NCI-H446 treated with DMSO at 0.1 percent for 48 hours (cell line): ENCODE measurements at regions not wholly inside any gene's neighbourhood (a gene's known extent, or its start where the extent isn't known, plus 50 kb on each side); places are given as distances from the start of the nearest gene placed in this dataset.
"Not testable (repeated sequence)": the region's sequence is repeated elsewhere in the genome, so short reads cannot be mapped to it uniquely, and the experiment has no call there.

Source experiments
- DNase-seq: peaks from one replicate; lab custom pipeline; 2025; lab: John Stamatoyannopoulos, UW

DNA sequence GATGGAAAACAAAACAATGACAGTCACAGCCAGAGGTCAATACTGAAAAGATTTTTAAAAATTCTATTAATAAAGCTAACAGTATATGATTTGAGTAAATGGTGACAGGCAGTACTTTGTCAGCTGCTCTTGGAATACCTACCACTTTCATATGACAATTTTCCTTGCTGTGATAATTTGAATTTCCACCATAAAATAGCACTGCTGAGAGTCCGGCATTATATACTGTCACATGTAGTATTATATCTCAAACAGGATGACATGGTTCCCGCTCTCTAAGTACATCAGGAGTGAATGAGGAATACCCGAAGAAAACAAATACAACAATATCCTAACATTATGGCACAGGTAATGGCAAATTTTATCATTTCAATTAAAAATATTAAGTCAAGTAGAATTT is 146.8 kb upstream of the TMPRSS15 start:
- DNase-seq = no peak

DNA sequence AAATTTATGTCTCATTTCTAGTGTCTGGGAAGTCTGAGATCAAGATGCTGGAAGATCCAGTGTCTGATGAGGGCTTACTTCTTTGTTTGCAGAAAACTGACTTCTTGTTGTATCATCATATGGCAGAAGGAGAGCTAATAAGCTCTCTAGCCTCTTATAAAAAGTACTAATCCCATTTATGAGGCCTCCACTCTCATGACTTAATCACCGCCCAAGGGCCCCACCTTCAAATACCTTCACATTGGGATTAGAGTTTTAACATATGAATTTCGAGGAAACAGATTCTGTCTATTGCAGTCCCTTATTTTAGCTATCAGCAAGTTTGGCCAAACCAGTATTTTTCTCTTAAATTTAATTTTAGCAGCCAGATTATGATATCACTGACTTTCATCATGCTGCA is 150.2 kb upstream of the TMPRSS15 start:
- DNase-seq = no peak

DNA sequence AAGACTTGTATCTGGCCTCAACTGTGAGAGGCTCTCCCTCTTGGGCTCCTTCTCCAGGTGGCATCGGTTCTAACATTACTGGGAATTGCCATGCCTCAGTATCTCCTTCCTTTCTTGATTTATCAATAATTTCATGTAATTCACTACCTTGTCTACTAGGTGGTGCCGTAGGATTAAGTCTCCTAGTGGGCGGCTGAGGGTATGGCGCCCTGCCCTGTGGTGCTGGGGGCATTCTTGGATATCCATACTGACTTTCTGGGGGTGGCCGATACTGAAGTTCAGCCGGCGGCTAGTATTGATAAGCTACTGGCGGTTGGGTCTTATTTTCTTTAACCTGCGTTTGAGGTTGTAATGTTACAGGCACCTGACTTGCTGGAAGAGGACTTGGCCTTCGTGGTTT is 164.2 kb upstream of the TMPRSS15 start:
- not testable (repeated sequence) for DNase-seq

DNA sequence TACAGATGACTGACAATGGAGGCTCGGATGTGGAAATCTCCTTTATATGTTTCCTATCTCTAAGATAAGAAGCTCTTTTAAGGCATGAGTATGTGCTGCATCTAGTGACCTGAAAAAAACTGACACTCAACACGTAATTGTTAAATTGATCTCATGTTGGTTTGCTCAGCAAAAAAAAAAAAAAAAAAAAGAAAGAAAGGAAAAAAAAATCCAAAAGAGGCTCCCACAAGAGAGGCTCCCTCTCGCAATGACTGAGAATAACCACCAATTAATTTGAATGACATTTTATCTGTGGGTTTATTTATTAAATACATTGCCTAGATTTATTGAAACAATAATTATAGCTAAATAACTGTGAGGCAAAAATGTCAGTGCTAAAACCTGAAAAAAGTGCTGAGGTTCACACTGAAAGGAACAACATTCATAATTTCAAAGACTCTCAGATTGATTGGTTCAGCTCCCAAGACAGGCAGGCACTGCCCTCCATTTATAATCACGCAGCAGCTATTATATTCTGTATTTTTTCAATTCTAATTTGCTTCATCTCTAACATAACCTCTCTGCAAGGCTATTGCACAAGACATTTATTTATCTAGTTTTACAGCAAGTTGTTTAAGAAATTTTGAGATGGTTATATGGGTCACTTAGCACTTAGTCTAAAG is 184.5 kb upstream of the TMPRSS15 start:
- DNase-seq = no peak

DNA sequence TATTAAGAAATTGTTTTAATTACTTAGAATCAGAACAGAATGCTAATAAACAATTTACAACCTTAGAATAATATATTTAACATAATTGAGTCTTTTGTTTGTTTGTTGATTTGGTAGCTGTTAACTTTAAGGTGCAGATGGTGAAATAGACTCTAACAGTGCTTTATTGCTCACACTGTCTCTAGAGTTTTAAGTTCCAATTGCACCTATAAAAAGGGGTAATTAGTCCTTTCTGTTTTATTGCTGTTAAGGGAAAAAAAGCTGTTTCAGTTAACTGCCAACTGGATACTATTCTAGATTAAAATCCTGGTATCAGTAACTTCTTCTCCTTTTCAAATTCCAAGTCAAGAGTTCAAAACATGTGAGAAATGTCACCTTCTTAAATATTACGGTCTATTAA is 197.6 kb upstream of the TMPRSS15 start:
- no peak for DNase-seq

DNA sequence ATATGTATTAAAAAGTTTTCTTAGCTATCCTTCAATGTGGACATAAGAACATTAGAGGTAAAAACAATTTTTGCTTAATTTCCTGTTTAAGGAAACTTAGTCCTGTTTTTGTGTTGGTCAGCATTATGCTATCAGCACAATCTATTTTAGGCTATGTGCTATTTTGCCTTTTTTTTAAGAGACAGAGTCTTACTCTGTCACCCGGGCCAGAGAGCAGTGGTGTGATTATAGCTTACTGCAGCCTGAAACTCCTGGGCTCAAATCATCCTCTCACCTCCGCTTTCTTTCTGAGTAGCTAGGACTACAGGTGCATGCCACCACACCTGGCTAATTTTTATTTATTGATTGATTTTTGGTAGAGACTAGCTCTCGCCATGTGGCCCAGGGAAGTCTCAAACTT is 199.1 kb upstream of the TMPRSS15 start:
- DNase-seq = no peak

DNA sequence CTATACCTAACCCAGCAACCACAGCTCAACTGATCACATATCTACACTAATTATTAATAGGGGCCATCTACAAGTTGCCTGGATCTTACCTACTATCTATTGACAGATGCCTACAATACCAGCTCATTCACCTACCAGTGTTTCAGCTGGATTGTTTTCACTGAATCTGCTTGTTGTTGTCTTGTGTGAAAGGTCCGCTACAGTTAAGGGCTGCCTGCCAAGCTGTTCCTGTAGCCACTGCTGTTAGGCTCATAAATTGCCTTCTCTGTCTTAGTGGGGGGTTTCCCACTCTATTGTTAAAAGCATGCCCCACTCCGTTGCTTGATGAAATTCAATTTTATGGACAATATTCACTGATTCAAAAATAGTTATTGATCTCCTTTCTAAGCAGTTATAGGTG is 199.7 kb upstream of the TMPRSS15 start:
- DNase-seq = peak; percentile 13

DNA sequence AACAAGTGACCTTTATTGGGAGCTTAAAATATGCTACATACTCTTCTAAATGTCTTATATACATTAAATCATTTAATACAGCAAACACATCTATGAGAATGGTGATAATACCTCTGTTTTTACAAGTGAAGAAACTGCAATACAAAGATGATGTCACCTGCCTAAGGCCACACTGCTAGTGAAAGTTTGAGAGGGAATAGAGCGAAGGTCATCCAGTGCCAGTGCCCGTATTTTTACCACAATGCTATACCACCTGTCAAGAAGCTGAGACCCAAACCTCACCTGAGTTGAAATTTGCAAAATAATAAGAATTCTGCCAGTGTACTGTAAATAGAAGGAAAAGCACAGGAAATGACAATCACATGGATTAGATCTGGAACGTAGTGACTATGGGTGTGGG is 200.4 kb upstream of the TMPRSS15 start:
- DNase-seq = no peak

DNA sequence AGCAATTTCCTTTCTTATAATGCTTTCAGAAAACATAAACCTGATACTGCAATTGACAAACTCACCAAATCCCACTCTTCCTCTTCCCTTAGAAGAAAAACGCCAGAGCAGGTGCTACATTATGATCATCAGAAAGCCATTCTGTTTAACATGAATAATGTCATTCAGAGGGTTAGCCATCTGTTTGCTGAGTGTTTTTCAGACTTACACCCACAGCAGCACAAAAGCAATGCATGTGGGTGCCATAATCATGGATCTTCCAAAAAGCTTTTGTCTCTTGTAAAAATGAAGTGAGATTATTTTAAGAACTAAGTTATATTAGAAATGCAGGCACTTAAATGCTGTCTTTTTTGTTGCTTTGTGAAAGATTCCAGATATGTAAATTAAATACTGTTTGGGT is 204.6 kb upstream of the TMPRSS15 start:
- peak; percentile 78 for DNase-seq

DNA sequence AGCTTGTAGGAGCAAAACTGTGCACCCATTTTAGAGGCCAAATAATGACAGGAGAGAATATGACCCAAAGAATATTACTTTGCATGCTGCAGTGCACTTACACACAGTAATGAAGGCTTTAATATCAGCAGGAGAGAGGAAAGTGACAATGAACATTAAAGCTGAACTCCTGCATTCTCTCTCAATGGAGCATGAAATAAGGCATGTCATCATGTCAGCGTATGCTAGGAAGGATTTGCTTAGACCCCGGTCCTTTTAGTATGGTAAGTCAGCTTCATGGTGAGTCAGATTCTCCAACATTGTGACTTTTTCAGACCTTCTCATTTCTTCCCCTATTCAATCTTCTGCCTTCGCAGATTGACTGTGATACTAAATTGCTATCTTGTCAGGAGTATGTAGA is 210.7 kb upstream of the TMPRSS15 start:
- DNase-seq = no peak

DNA sequence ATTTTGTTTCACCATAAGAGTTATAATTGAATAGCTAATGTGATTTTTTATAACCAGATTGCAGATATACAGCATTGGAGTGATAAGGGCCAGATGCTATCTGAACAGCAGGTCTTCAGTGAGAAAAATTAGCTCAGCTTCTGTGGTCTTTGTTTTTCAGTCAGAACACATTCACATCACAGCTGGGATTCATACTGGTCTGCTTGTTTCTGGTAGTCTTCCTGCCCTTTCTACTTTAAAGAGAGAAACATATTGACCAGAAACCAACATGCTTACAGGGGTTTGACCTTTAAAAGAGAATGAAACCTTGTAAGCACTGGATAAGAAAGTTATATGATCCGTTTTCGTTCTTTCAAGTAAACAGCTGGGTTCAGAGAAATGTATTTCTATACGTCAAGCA is 213.7 kb upstream of the TMPRSS15 start:
- no peak for DNase-seq

DNA sequence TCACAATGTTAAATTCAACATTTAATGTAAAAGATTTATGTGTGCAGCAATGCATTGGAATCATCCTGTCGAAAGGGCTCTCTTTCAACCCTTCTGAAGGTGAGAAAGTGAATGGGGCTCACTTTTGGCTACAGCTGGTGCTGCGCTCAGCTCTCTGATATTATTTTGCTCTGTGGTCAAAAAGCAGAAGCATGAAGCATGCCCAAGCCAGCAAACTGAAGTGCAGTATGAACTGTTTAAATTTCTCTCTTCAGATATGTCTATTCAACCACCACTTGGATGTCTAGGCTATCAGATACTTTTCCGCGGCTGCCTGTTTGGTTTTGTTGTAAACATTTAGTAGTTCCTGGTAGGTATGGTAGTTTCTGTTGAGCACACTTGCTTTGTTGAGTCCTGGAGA is 216.9 kb upstream of the TMPRSS15 start:
- no peak for DNase-seq

DNA sequence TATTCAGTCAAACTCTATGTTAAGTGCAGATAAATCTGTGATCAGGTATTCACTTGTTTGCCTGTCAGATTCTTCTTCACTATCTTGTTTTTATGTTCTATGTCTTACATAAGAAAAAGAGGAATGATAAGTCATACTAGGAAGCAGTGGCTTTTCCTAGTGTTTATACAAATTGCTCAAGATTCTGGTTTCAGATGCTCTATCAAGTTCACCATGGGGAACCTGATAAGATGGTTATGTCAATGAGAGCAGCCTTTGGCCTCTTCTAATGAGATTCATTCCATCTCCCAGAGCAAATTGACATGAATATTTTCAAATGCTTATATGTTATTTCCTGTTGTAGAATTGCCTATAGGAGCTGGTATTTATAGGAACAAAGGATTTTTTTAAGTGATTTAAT is 218.8 kb upstream of the TMPRSS15 start:
- DNase-seq = no peak

DNA sequence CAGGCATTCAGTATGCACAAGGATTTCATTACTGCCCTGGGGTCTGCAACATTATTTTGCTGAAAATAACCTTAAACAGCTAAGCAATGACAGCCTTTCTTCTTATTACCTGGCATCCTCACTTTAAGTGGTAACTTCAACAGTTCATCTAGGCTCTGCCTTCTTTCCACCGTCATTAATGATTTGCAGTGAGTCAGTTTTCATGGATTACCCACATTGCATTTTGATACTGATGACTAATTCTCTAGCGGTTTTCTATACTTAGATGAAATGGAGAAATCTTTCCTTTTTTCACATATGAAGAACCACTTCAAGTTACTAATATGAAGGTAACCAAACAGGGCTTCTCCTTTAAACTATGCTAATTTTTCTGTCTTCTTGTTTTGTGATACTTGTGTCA is 226.9 kb upstream of the TMPRSS15 start:
- DNase-seq = no peak

DNA sequence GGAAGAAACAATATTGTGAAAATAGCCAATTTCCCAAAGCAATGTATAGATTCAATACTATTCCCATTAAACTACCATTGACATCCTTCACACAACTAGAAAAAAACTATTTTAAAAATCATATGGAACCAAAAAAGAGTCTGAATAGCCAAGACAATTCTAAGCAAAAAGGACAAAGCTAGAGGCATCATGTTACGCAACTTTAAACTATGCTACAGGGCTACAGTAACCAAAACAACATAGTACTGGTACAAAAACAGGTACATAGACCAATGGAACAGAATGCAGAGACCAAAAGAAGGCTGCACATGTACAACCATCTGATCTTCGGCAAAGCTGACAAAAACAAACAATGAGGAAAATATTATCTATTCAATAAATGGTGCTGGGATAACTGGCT is 233.3 kb upstream of the TMPRSS15 start:
- DNase-seq = no peak

DNA sequence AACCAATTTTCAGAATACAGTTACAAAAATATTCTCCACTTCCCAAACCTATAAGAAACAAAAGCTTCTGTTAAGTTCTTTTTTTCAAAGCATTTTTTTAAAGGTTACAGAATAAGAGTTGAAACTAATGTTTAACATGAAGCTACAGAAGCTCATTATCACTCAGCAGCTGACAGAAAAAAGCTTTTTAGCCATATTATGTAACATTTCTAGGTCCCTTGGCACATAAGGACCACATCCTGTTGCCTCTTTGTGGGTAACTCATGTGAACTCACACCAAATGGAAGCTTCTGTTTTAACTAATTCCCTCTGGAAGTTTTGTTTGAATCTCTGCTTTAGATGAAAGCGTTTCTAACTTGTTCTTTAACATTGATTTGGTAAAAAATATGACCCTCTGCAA is 242.5 kb upstream of the TMPRSS15 start:
- DNase-seq = no peak

DNA sequence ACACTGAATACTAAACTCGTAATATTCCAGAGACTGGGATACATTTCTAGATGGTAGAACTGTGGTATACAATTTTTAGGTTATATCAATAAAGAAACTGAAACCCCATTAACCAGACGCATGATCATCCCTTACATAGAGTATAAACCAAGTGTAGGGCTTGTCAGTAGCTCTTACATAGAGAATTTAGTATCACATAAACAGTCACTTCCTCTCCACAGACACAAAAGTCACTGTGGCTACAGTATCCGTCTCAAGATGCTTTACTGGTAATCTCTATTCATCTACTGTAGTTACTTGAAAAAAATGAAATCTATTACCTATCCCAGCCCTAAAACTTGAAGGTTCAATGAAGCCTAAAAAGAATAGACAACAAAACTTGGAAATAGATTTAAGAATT is 252.3 kb upstream of the TMPRSS15 start:
- DNase-seq = no peak

DNA sequence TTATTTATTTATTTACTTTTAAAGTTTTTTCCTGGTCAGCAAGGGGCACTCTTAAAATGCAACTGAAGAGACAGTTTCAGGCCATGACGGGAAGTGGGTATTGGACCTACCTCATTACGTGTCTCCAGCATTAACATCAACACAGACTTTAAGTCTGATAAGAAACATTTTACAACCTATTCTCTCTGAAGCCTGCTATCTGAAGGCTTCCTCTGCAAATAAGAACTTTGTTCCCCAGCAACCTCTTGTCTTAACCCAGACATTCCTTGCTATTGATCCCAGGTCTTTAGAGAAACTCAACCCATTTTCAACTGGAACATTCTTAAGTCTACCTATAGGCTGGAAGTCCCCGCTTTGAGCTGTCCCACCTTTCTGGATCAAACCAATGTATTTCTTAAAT is 258.3 kb upstream of the TMPRSS15 start:
- DNase-seq = no peak

DNA sequence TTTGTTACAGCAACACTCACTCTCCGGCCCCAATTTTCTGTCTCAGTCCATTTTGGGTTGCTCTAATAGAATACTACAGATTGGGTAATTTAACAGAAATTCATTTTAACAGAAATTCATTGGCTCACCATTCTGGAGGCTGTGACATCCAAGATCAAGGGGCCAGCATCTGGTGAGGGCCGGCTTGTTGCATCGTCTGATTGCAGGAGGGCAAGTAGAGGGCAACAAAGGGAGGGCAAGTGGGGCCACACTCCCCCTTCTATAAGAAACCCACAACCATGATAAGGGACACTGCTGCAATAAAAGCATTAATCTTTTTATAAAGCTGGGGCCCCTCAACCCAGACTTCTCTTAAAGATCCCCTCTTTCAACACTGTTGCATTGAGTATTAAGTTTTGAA is 260.1 kb upstream of the TMPRSS15 start:
- no peak for DNase-seq

DNA sequence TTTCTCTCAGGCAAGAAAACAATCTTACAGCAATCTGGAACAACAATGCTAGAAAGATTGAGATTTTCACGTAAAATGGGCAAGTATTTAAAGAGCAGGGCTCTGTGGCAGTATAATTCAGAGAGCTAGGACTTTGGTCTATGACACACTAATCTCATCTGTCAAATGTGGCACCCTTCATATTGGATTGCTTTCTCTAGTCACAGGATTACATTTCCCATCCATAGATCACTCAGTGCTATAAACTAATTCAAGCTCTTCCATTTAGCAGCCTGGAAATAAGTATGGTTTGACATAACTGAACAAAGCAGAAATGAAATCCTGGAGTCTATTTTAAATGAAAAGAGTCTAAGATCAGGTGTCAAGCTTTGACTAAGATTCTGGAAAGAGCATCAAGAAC is 263.1 kb upstream of the TMPRSS15 start:
- no peak for DNase-seq

DNA sequence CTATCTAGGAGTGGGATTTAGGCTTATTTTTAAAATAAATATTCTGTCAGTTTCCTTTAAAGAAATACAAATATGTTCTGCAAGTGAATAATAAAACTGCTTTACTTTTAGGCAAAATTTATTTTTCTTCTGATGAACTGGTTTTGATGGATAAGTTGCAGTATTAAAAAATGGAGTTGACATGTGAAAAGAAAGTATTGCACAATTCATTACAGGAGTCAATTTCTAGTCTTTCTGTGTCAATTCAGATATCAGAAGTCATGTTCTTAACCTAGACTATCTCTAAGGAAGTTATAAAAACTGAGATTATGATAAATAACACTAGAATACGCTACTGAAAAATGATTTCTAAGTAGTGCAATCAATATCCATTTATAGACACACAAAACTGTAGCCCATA is 270.2 kb upstream of the TMPRSS15 start:
- DNase-seq = no peak

DNA sequence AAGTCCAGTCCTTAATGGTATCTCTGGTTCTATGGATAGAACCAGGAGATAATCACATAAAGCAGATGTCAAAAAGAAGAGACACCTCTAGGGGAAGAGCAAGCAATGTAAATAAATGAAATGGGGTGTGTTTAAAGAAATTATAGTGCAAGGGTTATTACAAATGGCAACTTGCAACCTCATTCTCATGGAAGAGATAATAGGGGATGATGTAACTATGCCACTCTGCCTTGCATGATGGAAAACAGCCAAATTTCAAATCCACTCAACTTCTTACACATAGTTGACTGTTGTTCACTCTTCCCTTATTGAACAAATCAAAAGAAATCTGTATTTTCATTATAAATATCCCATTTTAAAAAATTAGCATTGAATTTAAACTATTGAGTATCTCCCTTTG is 274.0 kb upstream of the TMPRSS15 start:
- DNase-seq = no peak

DNA sequence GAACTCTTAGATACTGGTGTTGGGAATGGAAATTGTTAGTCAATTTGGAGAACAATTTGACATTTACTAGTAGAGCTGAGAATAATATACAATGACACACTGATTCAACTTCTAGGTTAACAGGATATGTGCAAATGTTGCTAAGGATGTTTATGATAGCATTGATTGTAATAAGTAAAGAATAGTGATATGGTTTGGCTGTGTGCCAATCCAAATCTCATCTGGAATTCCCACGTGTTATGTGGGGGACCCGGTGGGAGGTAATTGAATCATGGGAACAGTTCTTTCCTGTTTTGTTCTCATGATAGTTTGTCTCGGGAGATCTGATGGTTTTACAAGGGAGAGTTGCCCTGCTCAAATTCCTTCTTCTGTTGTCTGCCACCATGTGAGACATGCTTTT is 302.4 kb upstream of the TMPRSS15 start:
- DNase-seq = no peak

DNA sequence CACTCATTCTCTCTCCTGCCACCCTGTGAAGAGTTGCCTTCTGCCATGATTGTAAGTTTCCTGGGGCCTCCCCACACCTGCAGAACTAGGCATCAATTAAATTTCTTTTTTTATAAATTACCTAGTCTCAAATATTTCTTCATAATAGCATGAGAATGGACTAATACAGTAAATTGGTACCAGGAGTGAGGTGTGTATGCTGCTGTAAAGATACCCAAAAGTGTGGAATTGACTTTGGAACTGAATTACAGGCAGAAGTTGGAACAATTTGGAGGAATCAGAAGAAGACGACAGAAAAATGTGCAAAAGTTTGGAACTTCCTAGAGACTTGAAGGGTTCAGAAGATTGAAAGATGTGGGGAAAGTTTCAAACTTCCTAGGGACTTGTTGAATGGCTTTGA is 308.1 kb upstream of the TMPRSS15 start:
- DNase-seq = no peak

DNA sequence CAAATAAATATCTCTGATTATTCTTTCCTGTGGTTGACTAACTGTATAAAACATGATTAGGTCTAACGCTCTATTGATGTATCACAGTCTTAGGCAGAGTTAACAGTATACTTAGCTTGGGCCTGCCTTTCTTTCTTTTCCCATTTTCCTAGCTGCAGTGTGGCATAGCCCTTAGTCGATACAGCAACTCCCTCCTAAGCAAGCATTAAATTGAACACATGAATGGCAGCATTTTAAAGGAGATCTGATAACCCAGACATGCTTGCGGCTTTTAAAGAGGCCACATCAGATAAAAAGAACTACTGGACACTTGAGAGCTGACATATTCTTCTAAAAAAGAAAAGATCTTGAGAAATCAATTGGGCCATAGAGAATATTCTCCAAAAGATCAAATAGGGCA is 312.0 kb upstream of the TMPRSS15 start:
- DNase-seq = no peak
